Breast epithelium (tissue), 3 donors: ENCODE measurements at regions not wholly inside any gene's neighbourhood (a gene's known extent, or its start where the extent isn't known, plus 50 kb on each side); places are given as distances from the start of the nearest gene placed in this dataset.

Experiments
- POLR2A ChIP-seq: fragments of 450-650 bp; IDR thresholded peaks from one replicate; pipeline ENCODE4 v1.6.1; 2016; ENCODE audit warnings: antibody characterized with exemption, mild to moderate bottlenecking, moderate library complexity
- POLR2AphosphoS5 ChIP-seq, 3 donors: sonication (generic); formaldehyde crosslinking; IDR thresholded peaks; one replicate each; pipeline ENCODE4 v1.6.1; 2017; ENCODE audit warnings: antibody characterized with exemption in 3 of 3

- no peak for TF ChIP-seq POLR2A
- TF ChIP-seq POLR2AphosphoS5 (IDR thresholded peaks at IDR 0.05) = no peak
Observed at GRCh38 chr12:41966001-41966400, 178.7 kb downstream of the GXYLT1 start.
